ENCODE measurements at regions not wholly inside any gene's neighbourhood (a gene's known extent, or its start where the extent isn't known, plus 50 kb on each side); places are given as distances from the start of the nearest gene placed in this dataset.

GRCh38 chr10:35762311-35763030 is 120.4 kb upstream of the FZD8 start:
- DNase-seq: no peak

DNA sequence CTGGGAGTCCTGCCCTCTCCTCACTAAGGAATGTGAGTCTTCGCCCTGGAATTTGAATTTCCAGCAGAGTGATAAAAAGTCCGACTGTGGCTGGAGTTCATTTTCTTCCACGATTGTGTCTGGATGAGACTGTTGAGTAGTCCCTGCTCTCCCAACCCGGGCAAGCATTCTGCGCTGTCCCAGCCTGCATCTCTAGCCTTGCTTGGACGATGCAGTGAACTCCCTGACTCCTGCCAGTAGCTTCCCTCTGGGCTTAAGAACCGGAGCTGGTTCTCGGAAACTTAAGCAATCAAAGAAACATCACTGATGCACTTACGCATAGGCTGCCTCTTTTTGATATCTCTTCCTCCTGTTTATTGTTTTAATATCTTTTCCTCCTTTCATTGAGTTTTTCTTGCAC is 116.0 kb upstream of the FZD8 start:
- DNase-seq: no peak

DNA sequence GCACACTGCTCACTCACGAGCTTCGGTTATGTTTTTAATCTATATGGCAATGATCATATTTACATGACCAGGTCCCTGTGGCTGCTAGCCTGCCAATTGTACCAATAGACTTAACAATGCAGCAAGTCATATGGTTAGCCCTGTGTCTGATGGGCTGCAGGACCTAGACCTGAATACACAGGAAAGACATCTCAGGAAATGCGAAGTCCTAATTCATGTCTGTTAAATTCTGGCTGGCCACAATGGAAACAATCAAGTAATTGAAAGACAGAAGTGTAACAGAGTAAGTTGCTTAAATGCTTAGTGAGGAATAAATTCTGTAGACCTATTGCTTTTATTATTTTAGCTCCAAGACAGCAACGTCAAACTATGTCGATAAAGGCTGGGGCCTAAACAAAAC is 112.4 kb upstream of the FZD8 start:
- DNase-seq: no peak

GRCh38 chr10:35752469-35753461 is 110.7 kb upstream of the FZD8 start:
- no peak for DNase-seq

GRCh38 chr10:35751347-35751746 is 109.3 kb upstream of the FZD8 start:
- no peak for DNase-seq

GRCh38 chr10:35749230-35749629 is 107.1 kb upstream of the FZD8 start:
- no peak for DNase-seq

- DNase-seq: no peak
Observed at GRCh38 chr10:35745617-35746403, 103.7 kb upstream of the FZD8 start.

- no peak for DNase-seq
Observed at GRCh38 chr10:35743851-35744250, 101.8 kb upstream of the FZD8 start.

DNA sequence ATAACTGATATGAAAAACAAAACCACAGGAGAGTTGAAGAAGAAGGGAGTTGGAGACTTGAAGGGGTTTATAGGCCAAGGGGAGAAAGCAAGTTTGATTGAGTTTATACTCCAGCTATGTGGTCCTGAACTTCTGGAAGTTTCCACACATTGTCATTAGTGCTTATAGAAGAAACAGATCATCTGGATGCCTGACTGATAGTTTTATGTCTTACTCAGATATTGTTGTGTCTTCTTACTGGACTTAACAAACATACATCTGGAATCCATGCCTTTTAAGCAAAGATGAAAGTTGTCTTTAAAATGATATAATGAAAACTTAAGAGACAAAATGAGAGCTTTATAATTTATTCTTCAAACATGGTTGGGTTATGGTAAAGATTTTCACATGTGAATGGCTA is 101.3 kb upstream of the FZD8 start:
- DNase-seq: no peak

- no peak for DNase-seq
Observed at GRCh38 chr10:35739998-35740397, 97.9 kb upstream of the FZD8 start.

DNA sequence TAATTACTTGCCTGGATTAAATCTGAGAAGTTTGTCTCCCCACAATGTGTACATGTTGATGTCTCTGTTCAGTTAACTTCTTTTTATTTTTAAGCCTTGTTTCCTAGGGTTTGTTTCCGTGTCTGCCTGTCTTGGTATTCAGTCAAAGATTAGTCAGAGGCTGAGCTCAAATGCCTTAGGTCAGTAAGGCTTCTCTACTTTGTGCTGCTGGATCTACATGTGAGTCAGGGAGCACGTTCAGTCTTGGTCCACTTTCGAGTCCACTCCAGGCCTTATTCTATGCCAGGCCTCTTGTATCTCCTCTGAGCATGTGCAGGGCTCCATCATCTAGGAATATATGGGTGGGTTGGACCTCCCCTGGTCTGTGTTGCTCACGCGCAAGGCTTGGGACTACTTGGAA is 93.3 kb upstream of the FZD8 start:
- DNase-seq: no peak

DNA sequence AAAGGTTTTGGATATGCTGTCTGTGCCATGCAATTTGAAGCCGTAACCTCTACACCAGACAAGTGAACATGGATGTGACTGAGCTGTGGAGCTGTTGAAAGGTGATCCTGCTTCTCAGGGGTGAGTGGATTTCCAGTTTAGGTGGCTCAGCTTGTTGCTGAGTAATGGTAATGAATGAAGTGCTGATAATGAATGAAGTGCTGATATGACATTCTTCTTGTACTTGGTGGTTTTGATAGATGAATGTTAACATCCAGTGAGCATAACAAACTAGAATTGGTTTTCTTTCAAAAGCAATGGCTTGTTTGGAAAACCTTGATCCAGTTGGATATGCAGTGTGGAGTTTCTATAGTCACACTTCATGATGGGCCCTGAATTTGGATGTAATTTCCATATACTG is 89.7 kb upstream of the FZD8 start:
- DNase-seq: no peak

DNA sequence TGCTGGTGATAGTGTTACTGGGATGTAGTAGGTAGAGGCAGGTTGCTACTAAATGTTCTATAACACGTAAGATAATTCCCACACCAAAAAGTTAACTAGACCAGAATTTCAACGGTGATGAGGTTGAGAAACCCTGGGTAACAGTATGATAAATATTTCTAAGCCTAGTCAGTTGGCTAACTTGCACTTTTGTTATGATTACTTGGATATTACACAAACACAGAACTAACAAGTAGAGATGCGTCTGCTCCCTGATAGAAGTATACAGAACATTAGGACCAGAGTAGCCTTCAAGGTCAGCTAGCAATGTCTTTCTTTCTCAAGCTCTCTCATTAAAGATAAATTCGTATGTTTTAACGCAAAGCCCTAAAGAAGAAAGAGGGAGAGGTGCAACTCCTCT is 86.2 kb upstream of the FZD8 start:
- no peak for DNase-seq

- DNase-seq: no peak
Observed at GRCh38 chr10:35726846-35727245, 84.8 kb upstream of the FZD8 start.

GRCh38 chr10:35723992-35724391 is 81.9 kb upstream of the FZD8 start:
- no peak for DNase-seq

- DNase-seq: no peak
Observed at GRCh38 chr10:35723059-35723458, 81.0 kb upstream of the FZD8 start.

- DNase-seq: no peak
Observed at GRCh38 chr10:35722636-35723035, 80.5 kb upstream of the FZD8 start.

- no peak for DNase-seq
Observed at GRCh38 chr10:35722226-35722625, 80.1 kb upstream of the FZD8 start.

DNA sequence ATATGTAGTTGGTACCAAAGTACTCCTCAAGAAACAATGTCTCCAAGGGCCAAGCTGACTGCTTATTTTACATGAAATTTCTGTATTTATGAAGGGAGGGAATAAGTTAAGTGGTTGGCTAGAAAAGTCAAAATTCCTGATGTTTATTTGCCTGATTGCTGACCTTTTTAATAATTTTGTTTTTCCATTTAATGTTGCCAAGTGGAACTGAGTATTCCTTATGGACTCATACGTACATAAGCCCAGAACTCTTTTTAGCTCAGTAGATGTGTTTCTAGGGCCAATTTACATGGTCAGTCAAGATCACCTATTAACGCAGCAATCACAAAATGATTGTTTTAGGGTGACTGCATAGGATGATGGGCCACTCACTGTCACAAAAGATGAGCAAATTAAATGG is 78.3 kb upstream of the FZD8 start:
- no peak for DNase-seq

GRCh38 chr10:35716776-35717175 is 74.7 kb upstream of the FZD8 start:
- no peak for DNase-seq

- no peak for DNase-seq
Observed at GRCh38 chr10:35712486-35712885, 70.4 kb upstream of the FZD8 start.

Measured in anterior cingulate cortex (tissue), 58 donors.